Ishikawa (cell line): ENCODE measurements at regions not wholly inside any gene's neighbourhood (a gene's known extent, or its start where the extent isn't known, plus 50 kb on each side); places are given as distances from the start of the nearest gene placed in this dataset.

ENCODE experiments used
- CEBPB ChIP-seq: IDR thresholded peaks from 2 replicates; pipeline ENCODE4 v1.6.1; 2012
- CREB1 ChIP-seq: IDR thresholded peaks from 2 replicates; pipeline ENCODE4 v1.6.1; 2012; ENCODE audit warnings: low read depth
- EGR1 ChIP-seq: IDR thresholded peaks from 2 replicates; pipeline ENCODE4 v1.6.1; 2012
- EP300 ChIP-seq: IDR thresholded peaks from 2 replicates; pipeline ENCODE4 v1.6.1; 2012; ENCODE audit warnings: borderline replicate concordance
- FOXM1 ChIP-seq: IDR thresholded peaks from 2 replicates; pipeline ENCODE4 v1.6.1; 2012; ENCODE audit warnings: low read depth, borderline replicate concordance
- MAX ChIP-seq: IDR thresholded peaks from 2 replicates; pipeline ENCODE4 v1.6.1; 2012
- NFIC ChIP-seq: IDR thresholded peaks from 2 replicates; pipeline ENCODE4 v1.6.1; 2012
- RAD21 ChIP-seq: IDR thresholded peaks from 2 replicates; pipeline ENCODE4 v1.6.1; 2012; ENCODE audit warnings: low read depth
- REST ChIP-seq: IDR thresholded peaks from 2 replicates; pipeline ENCODE4 v1.6.1; 2012; ENCODE audit warnings: low read depth, mild to moderate bottlenecking
- TAF1 ChIP-seq: IDR thresholded peaks from 2 replicates; pipeline ENCODE4 v1.6.1; 2012; ENCODE audit warnings: low read depth, mild to moderate bottlenecking
- TCF12 ChIP-seq: IDR thresholded peaks from 2 replicates; pipeline ENCODE4 v1.6.1; 2012; ENCODE audit warnings: low read depth
- TEAD4 ChIP-seq: IDR thresholded peaks from 2 replicates; pipeline ENCODE4 v1.6.1; 2012
- USF1 ChIP-seq: IDR thresholded peaks from 2 replicates; pipeline ENCODE4 v1.6.1; 2012
- YY1 ChIP-seq: IDR thresholded peaks from 2 replicates; pipeline ENCODE4 v1.6.1; 2012; ENCODE audit warnings: low read depth
- ZBTB7A ChIP-seq: IDR thresholded peaks from 2 replicates; pipeline ENCODE4 v1.6.1; 2012; ENCODE audit warnings: low read depth

GRCh38 chr5:37988454-37989046 is 148.7 kb upstream of the GDNF start:
- no peak for TF ChIP-seq EP300
- TF ChIP-seq EGR1 = no peak
- TF ChIP-seq USF1 = no peak
- no peak for TF ChIP-seq ZBTB7A
- TF ChIP-seq CEBPB = no peak
- no peak for TF ChIP-seq NFIC
- TF ChIP-seq REST = no peak
- no peak for TF ChIP-seq FOXM1
- no peak for TF ChIP-seq MAX
- no peak for TF ChIP-seq TCF12
- TF ChIP-seq TAF1 = no peak
- no peak for TF ChIP-seq RAD21
- no peak for TF ChIP-seq CREB1
- TF ChIP-seq YY1 = no peak
- TF ChIP-seq TEAD4 = no peak

GRCh38 chr5:37984300-37984699 is 144.5 kb upstream of the GDNF start:
- no peak for TF ChIP-seq EP300
- TF ChIP-seq EGR1 = no peak
- no peak for TF ChIP-seq FOXM1
- no peak for TF ChIP-seq CEBPB
- TF ChIP-seq MAX = no peak
- no peak for TF ChIP-seq CREB1
- TF ChIP-seq ZBTB7A = no peak
- no peak for TF ChIP-seq NFIC

- TF ChIP-seq NFIC (no peak), ZBTB7A (no peak), REST (no peak), USF1 (no peak), YY1 (no peak), RAD21 (no peak), CREB1 (no peak), TAF1 (no peak), EP300 (no peak), TEAD4 (no peak), FOXM1 (no peak), CEBPB (no peak), EGR1 (no peak), MAX (no peak), TCF12 (no peak)
Measured at GRCh38 chr5:37983463-37983862, 143.6 kb upstream of the GDNF start.

- no peak for TF ChIP-seq ZBTB7A
- no peak for TF ChIP-seq EGR1
- no peak for TF ChIP-seq REST
- TF ChIP-seq YY1 = no peak
- TF ChIP-seq FOXM1 = no peak
- no peak for TF ChIP-seq EP300
- TF ChIP-seq MAX = no peak
- no peak for TF ChIP-seq TAF1
- TF ChIP-seq TCF12 = no peak
- TF ChIP-seq RAD21 = no peak
- no peak for TF ChIP-seq NFIC
- TF ChIP-seq CREB1 = no peak
- TF ChIP-seq USF1 = no peak
- no peak for TF ChIP-seq CEBPB
- TF ChIP-seq TEAD4 = no peak
Measured at GRCh38 chr5:37979559-37979958, 139.7 kb upstream of the GDNF start.
